CD4-positive, alpha-beta T cell treated with Interleukin-15 for 1 hour (primary cell): ENCODE measurements at regions not wholly inside any gene's neighbourhood (a gene's known extent, or its start where the extent isn't known, plus 50 kb on each side); places are given as distances from the start of the nearest gene placed in this dataset.

Experiments
- DNase-seq: peaks from one replicate; pipeline ENCODE4 v3.0.0-alpha.2; 2020

DNA sequence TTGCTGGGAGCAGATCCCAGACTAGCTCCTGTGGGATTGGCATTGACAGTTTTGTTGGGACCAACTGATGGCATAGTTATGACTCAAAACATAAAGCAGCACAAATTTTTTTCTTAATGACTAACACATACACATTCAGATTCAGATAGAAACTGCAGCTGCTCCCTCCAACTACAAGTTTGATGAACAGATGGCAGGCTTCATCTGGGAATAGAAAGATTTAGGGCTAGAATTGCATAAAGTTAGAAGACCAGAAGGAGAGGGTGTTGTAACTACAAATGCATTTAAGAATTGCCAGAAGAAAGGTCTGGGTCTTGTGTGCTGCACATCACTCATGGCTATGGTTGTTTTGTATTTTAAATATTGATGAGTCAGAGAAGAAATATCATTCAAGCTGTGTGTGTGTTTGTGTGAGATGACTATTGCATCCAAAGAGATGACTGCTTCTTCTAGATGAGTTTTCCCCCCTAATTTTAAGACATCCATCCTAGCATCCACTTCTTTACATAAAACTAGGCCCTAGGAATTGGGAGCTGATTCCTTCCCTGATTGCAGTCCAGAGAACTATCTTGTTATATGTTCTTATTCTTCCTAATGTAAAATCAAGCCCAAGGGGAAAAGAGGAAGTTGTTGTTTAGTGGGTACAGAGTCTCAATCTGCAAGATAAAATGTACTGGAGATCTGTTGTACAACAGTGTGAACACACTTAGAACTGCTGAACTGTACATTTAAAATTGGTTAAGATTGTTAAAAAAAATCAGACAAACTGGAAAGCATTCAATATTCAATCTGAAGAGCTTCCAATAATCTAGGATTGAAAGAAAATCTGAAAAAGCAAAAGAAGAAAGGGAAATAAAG is 175.1 kb downstream of the PARM1 start:
- no peak for DNase-seq

DNA sequence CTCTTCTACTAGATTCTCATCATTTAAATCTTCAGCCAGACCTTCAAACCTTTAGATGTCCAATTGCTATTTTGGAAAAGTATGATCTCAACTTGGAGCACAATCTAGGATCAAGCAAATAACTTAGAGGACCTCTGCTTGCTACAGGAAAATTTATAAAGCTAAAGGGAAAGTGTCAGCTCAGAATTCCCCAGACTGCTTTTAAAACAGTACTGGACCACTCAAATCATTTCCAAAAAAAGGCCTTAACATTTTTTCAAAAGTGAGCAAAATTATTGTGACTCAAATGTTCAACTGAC is 169.8 kb downstream of the PARM1 start:
- DNase-seq = no peak

DNA sequence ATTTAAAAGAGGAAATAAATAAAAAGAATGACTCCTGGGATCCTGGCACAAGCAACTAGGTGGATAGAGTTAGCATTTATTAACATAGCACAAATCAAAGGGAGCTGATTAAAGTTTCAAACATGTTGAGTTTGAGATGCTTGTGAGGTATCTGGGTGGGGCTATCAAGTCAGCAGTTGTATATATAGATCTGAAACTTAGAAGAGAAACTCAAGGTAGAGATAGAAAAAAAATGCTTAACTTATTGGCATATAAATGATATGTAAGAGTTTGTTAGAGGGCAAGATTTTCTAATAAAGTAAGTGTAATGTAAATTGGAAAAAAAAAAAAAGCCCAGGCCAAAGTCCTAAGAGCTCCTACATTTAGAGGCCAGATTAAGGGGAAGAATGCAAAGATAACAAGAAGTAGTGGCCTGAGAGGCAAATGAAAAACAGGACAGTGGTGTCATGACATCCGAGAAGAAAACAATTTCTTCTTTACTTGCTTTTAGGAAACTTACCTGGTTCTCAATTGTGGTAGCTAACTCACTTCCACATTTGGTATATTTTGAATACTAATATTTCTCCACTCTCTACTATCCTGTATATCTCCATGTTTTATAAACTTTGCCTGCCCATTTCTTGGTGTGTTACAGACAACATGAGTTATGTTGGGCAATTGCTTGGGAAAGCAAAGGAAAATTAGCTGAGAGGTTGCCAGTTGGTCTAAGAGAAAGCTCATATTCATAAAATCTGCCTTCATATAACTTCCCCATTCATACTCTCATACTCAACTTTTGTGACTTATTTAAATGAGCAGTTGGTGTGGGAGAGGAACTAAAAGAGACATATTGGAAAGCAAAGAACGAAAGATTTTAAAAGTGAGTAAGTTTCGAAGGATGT is 169.2 kb downstream of the PARM1 start:
- no peak for DNase-seq
